ENCODE measurements at regions not wholly inside any gene's neighbourhood (a gene's known extent, or its start where the extent isn't known, plus 50 kb on each side); places are given as distances from the start of the nearest gene placed in this dataset.

DNA sequence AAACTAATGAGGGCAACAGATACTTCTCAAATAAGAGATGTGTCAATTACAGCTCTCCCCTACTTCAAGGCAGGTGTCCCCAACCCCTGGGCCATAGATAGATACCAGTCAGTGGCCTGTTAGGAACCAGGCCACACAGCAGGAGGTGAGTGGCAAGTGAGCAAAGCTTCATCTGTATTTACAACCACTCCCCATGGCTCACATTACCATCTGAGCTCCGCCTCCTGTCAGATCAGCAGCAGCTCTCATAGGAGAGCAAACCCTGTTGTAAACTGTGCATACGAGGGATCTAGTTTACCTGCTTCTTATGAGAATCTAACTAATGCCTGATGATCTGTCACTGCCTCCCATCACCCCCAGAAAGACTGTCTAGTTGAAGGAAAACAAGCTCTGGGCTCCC is 422.1 kb downstream of the GJA1 start:
- ChIA-PET CTCF (no interaction called here), POLR2A (no interaction called here)
- intact Hi-C loops (cut with micrococcal nuclease; ENCODE audit: unreplicated experiment): no loop called here
- no peaks in the 10 kb centered on the region for H3K4me1 ChIP-seq (ENCODE audit: control insufficient read depth, insufficient read depth, low read length)
- no peaks in the 10 kb centered on the region for H3K9me3 ChIP-seq (ENCODE audit: control insufficient read depth, insufficient read depth, low read depth, low read length)
- no peaks in the 10 kb centered on the region for H3K27me3 ChIP-seq (ENCODE audit: control insufficient read depth, insufficient read depth, low read length)
- no peak overlapping the region for H3K27ac ChIP-seq (ENCODE audit: low read length)
- DNase-seq (ENCODE audit: low read depth, low spot score): no peak
- no TSS peak for BruUV-seq (replicated peaks)
- no peak for ATAC-seq
- in situ Hi-C loops (cut with HindIII; ENCODE audit: low pct_unique_long_range_greater_than_20kb, low sequenced_read_pairs): no loop called here
- no peaks in the 10 kb centered on the region for H3K36me3 ChIP-seq (ENCODE audit: control insufficient read depth, insufficient read depth, low read length)
- no peak for TF ChIP-seq TCF7L2 (IDR thresholded peaks at IDR 0.05; ENCODE audit: low read depth, low read length)
- no peak for TF ChIP-seq POLR2AphosphoS5 (IDR thresholded peaks at IDR 0.05; ENCODE audit: low read depth, low read length)
- no peak overlapping the region for H3K4me3 ChIP-seq (ENCODE audit: low read depth in 2 of 2, low read length in 2 of 2)

GRCh38 chr6:121858310-121858709 is 422.9 kb downstream of the GJA1 start:
- in situ Hi-C loops (cut with HindIII; ENCODE audit: low pct_unique_long_range_greater_than_20kb, low sequenced_read_pairs) (no loop called here), intact Hi-C loops (cut with micrococcal nuclease; ENCODE audit: unreplicated experiment) (no loop called here)
- ChIA-PET POLR2A (no interaction called here), CTCF (no interaction called here)
- Histone ChIP-seq H3K4me3 (ENCODE audit: low read depth in 2 of 2, low read length in 2 of 2) (no peak overlapping the region), H3K9me3 (ENCODE audit: control insufficient read depth, insufficient read depth, low read depth, low read length) (no peaks in the 10 kb centered on the region), H3K27me3 (ENCODE audit: control insufficient read depth, insufficient read depth, low read length) (no peaks in the 10 kb centered on the region), H3K4me1 (ENCODE audit: control insufficient read depth, insufficient read depth, low read length) (no peaks in the 10 kb centered on the region), H3K36me3 (ENCODE audit: control insufficient read depth, insufficient read depth, low read length) (no peaks in the 10 kb centered on the region), H3K27ac (ENCODE audit: low read length) (no peak overlapping the region)
- ATAC-seq: no peak
- TF ChIP-seq, protein P1, sequence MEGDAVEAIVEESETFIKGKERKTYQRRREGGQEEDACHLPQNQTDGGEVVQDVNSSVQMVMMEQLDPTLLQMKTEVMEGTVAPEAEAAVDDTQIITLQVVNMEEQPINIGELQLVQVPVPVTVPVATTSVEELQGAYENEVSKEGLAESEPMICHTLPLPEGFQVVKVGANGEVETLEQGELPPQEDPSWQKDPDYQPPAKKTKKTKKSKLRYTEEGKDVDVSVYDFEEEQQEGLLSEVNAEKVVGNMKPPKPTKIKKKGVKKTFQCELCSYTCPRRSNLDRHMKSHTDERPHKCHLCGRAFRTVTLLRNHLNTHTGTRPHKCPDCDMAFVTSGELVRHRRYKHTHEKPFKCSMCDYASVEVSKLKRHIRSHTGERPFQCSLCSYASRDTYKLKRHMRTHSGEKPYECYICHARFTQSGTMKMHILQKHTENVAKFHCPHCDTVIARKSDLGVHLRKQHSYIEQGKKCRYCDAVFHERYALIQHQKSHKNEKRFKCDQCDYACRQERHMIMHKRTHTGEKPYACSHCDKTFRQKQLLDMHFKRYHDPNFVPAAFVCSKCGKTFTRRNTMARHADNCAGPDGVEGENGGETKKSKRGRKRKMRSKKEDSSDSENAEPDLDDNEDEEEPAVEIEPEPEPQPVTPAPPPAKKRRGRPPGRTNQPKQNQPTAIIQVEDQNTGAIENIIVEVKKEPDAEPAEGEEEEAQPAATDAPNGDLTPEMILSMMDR (IDR thresholded peaks at IDR 0.05): no peak
- TF ChIP-seq, protein P2, sequence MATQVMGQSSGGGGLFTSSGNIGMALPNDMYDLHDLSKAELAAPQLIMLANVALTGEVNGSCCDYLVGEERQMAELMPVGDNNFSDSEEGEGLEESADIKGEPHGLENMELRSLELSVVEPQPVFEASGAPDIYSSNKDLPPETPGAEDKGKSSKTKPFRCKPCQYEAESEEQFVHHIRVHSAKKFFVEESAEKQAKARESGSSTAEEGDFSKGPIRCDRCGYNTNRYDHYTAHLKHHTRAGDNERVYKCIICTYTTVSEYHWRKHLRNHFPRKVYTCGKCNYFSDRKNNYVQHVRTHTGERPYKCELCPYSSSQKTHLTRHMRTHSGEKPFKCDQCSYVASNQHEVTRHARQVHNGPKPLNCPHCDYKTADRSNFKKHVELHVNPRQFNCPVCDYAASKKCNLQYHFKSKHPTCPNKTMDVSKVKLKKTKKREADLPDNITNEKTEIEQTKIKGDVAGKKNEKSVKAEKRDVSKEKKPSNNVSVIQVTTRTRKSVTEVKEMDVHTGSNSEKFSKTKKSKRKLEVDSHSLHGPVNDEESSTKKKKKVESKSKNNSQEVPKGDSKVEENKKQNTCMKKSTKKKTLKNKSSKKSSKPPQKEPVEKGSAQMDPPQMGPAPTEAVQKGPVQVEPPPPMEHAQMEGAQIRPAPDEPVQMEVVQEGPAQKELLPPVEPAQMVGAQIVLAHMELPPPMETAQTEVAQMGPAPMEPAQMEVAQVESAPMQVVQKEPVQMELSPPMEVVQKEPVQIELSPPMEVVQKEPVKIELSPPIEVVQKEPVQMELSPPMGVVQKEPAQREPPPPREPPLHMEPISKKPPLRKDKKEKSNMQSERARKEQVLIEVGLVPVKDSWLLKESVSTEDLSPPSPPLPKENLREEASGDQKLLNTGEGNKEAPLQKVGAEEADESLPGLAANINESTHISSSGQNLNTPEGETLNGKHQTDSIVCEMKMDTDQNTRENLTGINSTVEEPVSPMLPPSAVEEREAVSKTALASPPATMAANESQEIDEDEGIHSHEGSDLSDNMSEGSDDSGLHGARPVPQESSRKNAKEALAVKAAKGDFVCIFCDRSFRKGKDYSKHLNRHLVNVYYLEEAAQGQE (IDR thresholded peaks at IDR 0.05; ENCODE audit: insufficient read depth in 1 of 2, low read depth in 2 of 2, low read length in 1 of 2): no peak
- TF ChIP-seq SIN3A (IDR thresholded peaks at IDR 0.05; ENCODE audit: borderline replicate concordance, insufficient read depth, low read depth, low read length) (no peak), POLR2AphosphoS5 (IDR thresholded peaks at IDR 0.05; ENCODE audit: low read depth, low read length) (no peak), TCF7L2 (IDR thresholded peaks at IDR 0.05; ENCODE audit: low read depth, low read length) (no peak)
- BruUV-seq (replicated peaks): no TSS peak
- no peak for DNase-seq (ENCODE audit: low read depth, low spot score)

- BruUV-seq (replicated peaks): no TSS peak
- no peak for TF ChIP-seq TCF7L2 (IDR thresholded peaks at IDR 0.05; ENCODE audit: low read depth, low read length)
- TF ChIP-seq, protein P2 (IDR thresholded peaks at IDR 0.05; ENCODE audit: insufficient read depth in 1 of 2, low read depth in 2 of 2, low read length in 1 of 2): no peak
- TF ChIP-seq, protein P1 (IDR thresholded peaks at IDR 0.05): no peak
- TF ChIP-seq POLR2AphosphoS5 (IDR thresholded peaks at IDR 0.05; ENCODE audit: low read depth, low read length): no peak
- TF ChIP-seq SIN3A (IDR thresholded peaks at IDR 0.05; ENCODE audit: borderline replicate concordance, insufficient read depth, low read depth, low read length): no peak
- no peak overlapping the region for H3K4me3 ChIP-seq (ENCODE audit: low read depth in 2 of 2, low read length in 2 of 2)
- intact Hi-C loops (cut with micrococcal nuclease; ENCODE audit: unreplicated experiment) (no loop called here), in situ Hi-C loops (cut with HindIII; ENCODE audit: low pct_unique_long_range_greater_than_20kb, low sequenced_read_pairs) (no loop called here)
- no peaks in the 10 kb centered on the region for H3K4me1 ChIP-seq (ENCODE audit: control insufficient read depth, insufficient read depth, low read length)
- no peaks in the 10 kb centered on the region for H3K9me3 ChIP-seq (ENCODE audit: control insufficient read depth, insufficient read depth, low read depth, low read length)
- no peaks in the 10 kb centered on the region for H3K36me3 ChIP-seq (ENCODE audit: control insufficient read depth, insufficient read depth, low read length)
- no peak for ATAC-seq
- no peak for DNase-seq (ENCODE audit: low read depth, low spot score)
- ChIA-PET POLR2A (no interaction called here), CTCF (no interaction called here)
- H3K27ac ChIP-seq (ENCODE audit: low read length): no peak overlapping the region
- H3K27me3 ChIP-seq (ENCODE audit: control insufficient read depth, insufficient read depth, low read length): no peaks in the 10 kb centered on the region
These were observed 423.5 kb downstream of the GJA1 start for GRCh38 chr6:121858986-121859385.

Measured in Panc1 (cell line).